HL-60 (cell line): ENCODE measurements at regions not wholly inside any gene's neighbourhood (a gene's known extent, or its start where the extent isn't known, plus 50 kb on each side); places are given as distances from the start of the nearest gene placed in this dataset.

Experiments
- POLR2AphosphoS5 ChIP-seq: IDR thresholded peaks from 2 replicates; pipeline ENCODE4 v1.6.1; 2012; ENCODE audit warnings: low read depth
- SPI1 ChIP-seq: IDR thresholded peaks from 2 replicates; pipeline ENCODE4 v1.6.1; 2012; ENCODE audit warnings: low read depth, mild to moderate bottlenecking, borderline replicate concordance
- TF ChIP-seq, protein P1 (sequence below): IDR thresholded peaks from one replicate; pipeline ENCODE4 v1.5.1; 2011; ENCODE audit warnings: low read length, control low read depth, inconsistent platforms; ENCODE audit not compliant: insufficient read depth
- TF ChIP-seq, protein P2 (sequence below): IDR thresholded peaks from 2 replicates; pipeline ENCODE4 v1.6.1; 2012; ENCODE audit warnings: low read depth; ENCODE audit not compliant: insufficient replicate concordance

DNA sequence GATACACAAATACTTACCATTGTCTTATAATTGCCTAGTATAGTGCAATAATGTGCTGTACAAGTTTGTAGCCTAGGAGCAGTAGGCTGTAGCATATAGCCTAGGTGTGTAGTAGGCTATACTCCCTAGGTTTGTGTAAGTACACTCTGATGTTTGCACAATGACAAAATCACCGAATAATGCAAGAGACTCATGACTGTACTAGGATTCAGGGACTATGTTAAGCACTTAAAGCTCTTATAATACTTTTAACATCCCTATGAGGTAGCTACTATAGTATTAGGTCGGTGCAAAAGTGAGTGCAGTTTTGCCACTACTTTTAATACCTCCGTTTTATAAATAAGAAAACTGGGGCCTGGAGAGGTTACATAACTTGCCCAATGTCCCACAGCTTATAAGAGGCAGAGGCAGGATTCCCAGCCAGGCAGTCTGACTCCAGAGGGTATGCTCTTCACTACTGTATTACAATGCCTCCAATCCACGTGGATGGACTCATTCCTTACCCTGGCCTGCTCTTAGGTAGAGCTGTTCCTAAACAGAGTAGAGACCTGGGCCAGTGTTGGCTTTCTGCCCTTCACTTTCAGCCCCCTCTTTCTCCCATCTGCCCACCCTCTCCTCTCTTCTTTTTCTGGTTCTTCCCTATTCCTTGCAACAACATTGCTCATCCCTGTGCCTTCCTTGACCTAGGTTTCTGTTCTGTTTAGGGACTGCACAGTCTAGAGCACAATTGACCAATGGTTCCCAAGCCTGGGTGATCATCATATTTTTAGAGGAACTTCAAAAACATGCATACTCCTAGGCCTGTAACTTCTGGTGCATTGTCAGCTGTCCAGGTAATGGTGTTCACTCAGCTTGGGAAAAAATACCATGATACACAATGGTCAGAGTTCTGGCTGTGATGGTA lies 114.0 kb downstream of the CARTPT start:
- TF ChIP-seq, protein P1, sequence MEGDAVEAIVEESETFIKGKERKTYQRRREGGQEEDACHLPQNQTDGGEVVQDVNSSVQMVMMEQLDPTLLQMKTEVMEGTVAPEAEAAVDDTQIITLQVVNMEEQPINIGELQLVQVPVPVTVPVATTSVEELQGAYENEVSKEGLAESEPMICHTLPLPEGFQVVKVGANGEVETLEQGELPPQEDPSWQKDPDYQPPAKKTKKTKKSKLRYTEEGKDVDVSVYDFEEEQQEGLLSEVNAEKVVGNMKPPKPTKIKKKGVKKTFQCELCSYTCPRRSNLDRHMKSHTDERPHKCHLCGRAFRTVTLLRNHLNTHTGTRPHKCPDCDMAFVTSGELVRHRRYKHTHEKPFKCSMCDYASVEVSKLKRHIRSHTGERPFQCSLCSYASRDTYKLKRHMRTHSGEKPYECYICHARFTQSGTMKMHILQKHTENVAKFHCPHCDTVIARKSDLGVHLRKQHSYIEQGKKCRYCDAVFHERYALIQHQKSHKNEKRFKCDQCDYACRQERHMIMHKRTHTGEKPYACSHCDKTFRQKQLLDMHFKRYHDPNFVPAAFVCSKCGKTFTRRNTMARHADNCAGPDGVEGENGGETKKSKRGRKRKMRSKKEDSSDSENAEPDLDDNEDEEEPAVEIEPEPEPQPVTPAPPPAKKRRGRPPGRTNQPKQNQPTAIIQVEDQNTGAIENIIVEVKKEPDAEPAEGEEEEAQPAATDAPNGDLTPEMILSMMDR = no peak
- TF ChIP-seq POLR2AphosphoS5 (no peak), SPI1 (no peak)
- TF ChIP-seq, protein P2, sequence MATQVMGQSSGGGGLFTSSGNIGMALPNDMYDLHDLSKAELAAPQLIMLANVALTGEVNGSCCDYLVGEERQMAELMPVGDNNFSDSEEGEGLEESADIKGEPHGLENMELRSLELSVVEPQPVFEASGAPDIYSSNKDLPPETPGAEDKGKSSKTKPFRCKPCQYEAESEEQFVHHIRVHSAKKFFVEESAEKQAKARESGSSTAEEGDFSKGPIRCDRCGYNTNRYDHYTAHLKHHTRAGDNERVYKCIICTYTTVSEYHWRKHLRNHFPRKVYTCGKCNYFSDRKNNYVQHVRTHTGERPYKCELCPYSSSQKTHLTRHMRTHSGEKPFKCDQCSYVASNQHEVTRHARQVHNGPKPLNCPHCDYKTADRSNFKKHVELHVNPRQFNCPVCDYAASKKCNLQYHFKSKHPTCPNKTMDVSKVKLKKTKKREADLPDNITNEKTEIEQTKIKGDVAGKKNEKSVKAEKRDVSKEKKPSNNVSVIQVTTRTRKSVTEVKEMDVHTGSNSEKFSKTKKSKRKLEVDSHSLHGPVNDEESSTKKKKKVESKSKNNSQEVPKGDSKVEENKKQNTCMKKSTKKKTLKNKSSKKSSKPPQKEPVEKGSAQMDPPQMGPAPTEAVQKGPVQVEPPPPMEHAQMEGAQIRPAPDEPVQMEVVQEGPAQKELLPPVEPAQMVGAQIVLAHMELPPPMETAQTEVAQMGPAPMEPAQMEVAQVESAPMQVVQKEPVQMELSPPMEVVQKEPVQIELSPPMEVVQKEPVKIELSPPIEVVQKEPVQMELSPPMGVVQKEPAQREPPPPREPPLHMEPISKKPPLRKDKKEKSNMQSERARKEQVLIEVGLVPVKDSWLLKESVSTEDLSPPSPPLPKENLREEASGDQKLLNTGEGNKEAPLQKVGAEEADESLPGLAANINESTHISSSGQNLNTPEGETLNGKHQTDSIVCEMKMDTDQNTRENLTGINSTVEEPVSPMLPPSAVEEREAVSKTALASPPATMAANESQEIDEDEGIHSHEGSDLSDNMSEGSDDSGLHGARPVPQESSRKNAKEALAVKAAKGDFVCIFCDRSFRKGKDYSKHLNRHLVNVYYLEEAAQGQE = no peak
